ENCODE measurements at regions not wholly inside any gene's neighbourhood (a gene's known extent, or its start where the extent isn't known, plus 50 kb on each side); places are given as distances from the start of the nearest gene placed in this dataset.

DNA sequence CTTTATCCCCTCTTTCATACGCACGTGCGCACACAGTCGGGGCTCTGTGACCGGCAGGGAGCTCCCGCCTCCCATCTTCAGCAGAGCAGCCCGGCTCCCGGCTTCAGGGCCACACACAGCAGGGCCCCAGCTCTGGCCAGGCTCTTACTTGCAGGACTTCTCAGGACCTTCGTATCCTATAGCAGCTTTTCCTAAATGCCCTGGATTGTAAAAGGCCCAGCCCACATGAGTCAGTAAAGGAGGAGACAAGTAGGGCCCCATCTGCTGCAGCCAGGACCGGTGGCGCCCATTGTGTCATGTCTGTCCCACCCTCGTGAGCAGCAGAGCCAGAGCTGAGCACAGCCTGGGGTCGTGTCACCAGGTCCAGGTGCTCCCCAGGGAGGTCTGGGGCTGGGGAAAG is 107.6 kb upstream of the VSTM2B start:
- TF ChIP-seq POLR2A (IDR thresholded peaks at IDR 0.05): no peak
- TF ChIP-seq, protein P1, sequence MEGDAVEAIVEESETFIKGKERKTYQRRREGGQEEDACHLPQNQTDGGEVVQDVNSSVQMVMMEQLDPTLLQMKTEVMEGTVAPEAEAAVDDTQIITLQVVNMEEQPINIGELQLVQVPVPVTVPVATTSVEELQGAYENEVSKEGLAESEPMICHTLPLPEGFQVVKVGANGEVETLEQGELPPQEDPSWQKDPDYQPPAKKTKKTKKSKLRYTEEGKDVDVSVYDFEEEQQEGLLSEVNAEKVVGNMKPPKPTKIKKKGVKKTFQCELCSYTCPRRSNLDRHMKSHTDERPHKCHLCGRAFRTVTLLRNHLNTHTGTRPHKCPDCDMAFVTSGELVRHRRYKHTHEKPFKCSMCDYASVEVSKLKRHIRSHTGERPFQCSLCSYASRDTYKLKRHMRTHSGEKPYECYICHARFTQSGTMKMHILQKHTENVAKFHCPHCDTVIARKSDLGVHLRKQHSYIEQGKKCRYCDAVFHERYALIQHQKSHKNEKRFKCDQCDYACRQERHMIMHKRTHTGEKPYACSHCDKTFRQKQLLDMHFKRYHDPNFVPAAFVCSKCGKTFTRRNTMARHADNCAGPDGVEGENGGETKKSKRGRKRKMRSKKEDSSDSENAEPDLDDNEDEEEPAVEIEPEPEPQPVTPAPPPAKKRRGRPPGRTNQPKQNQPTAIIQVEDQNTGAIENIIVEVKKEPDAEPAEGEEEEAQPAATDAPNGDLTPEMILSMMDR (IDR thresholded peaks at IDR 0.05 in 4 of 5, conservative IDR thresholded peaks at IDR 0.05 in 1 of 5): no peak

Measured in gastrocnemius medialis (tissue), 4 donors.